A549 (cell line): ENCODE measurements at regions not wholly inside any gene's neighbourhood (a gene's known extent, or its start where the extent isn't known, plus 50 kb on each side); places are given as distances from the start of the nearest gene placed in this dataset.

Experiments used
- BCL3 ChIP-seq: fragments of >200 bp; sonication (Bioruptor Twin); formaldehyde crosslinking; IDR thresholded peaks from 3 replicates; pipeline ENCODE4 v1.6.1; 2016
- CBX2 ChIP-seq: fragments of 200-600 bp; sonication (generic); IDR thresholded peaks from 2 replicates; pipeline ENCODE4 v1.6.1; 2016; ENCODE audit warnings: low read depth, mild to moderate bottlenecking, borderline replicate concordance
- CTCF ChIP-seq: fragments of >200 bp; sonication (Bioruptor Twin); formaldehyde crosslinking; IDR thresholded peaks from 3 replicates; pipeline ENCODE4 v1.5.1; 2016
- ESRRA ChIP-seq: fragments of 150-350 bp; IDR thresholded peaks from 2 replicates; pipeline ENCODE4 v1.6.1; 2014; ENCODE audit warnings: mild to moderate bottlenecking, low read length, borderline replicate concordance
- HDAC2 ChIP-seq: fragments of 200-600 bp; sonication (generic); IDR thresholded peaks from 2 replicates; pipeline ENCODE4 v1.6.1; 2016
- HMGXB4 ChIP-seq: fragments of 250-450 bp; sonication (Bioruptor Pico); IDR thresholded peaks from 2 replicates; pipeline ENCODE4 v1.5.0; 2021; ENCODE audit warnings: mild to moderate bottlenecking, moderate library complexity, borderline replicate concordance

GRCh38 chr3:83632526-83632925, 1326.3 kb upstream of the CADM2 start:
- TF ChIP-seq CTCF, result no peak
- no peak for TF ChIP-seq ESRRA
- no peak for TF ChIP-seq CBX2
- no peak for TF ChIP-seq HMGXB4
- TF ChIP-seq BCL3, result no peak
- TF ChIP-seq HDAC2, result no peak
